HG03442 (cell line): ENCODE measurements at regions not wholly inside any gene's neighbourhood (a gene's known extent, or its start where the extent isn't known, plus 50 kb on each side); places are given as distances from the start of the nearest gene placed in this dataset.

ENCODE experiments used
- ATAC-seq: cut with Tn5 transposase; IDR thresholded peaks from one replicate; pipeline ENCODE4 v1.9.1; 2021; ENCODE audit warnings: mild to moderate bottlenecking, moderate library complexity; ENCODE audit not compliant: unreplicated experiment

GRCh38 chr7:125678771-125679170 lies 749.1 kb upstream of the POT1 start:
- no peak for ATAC-seq

DNA sequence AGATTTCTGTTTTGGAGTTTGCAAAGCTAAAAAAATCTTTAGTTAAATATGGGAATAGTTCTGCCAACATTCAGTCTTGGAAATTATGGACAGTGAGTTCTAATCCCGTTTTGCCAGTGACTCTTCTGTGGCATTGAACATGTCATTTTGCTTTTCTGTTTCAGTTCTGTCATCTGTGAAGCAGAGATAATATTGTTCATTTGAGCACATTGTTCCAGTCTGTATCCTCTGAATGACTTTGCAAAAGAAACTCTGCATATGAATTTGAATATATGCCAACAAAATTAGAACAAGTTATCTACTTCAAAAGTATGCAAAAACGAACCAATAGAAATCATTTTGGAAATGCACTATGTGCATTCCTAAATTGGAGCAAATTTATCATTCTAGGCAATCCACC lies 746.0 kb upstream of the POT1 start:
- no peak for ATAC-seq

DNA sequence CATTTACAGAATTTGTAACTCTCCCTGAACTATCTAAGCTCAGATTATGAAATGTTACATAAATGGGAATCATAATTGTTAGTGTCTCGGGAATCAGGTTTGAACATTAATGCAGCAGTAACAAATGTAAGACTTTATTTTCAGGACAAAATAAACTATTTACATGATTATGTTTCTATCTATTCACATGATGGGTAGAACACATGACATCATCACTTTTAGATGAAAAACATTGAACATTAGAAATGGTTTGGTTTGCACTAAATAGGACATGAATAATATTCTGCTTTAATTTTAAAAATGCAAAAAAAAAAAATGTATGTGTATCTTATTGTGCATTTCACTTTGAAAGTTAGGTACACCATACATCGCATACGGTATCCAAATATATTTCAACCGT lies 745.5 kb upstream of the POT1 start:
- no peak for ATAC-seq

DNA sequence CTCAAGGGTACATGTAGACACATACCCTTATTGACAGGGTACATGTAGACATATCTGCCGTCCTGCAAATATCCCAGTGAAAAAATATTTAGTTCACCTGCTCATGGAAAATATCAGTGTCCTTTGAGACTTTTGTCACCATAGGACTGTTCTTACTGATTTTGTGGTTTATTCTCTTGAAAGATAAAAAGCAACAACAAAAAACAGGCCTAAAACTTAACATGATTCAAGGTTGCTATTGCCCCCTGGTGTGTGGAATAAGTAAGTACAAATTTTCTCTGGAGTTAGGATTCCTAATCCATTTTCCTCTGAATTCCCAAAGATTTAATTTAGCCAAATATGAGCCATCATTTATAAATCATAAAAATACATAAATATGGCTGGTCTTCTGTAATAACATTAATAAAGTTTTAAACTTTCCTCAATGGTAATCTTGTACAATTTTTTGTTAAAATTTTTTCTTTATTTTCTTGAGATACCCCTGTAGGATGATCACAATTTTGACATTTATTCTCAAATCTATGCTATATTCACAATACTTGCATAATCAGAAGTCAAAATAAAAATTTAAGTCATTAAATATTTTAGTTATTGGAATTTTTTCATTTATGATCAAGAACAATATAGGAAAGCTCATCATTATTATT lies 741.4 kb upstream of the POT1 start:
- ATAC-seq, result no peak

- peak; percentile 57 for ATAC-seq
These were observed 738.8 kb upstream of the POT1 start for GRCh38 chr7:125668321-125668993.

DNA sequence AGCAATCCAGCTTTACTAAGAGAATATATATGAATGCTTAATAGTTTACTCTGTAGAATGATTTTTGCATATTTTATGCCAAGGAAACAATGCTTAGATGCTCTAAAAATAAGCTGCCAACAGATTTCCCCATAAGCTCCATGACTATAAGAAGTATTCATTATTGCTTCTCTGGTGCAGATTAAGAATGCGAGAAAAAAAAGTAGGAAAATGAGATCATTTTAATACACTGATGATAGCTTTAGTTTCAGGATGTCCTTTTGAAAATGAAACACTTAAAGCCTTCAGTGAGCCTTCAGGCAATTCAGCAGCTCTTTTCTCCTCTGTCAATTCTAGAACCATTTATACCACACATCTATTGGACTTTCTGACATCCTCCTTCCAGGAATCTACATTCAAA lies 735.0 kb upstream of the POT1 start:
- no peak for ATAC-seq

- no peak for ATAC-seq
These were observed 734.3 kb upstream of the POT1 start for GRCh38 chr7:125663961-125664360.

GRCh38 chr7:125661677-125662076 lies 732.1 kb upstream of the POT1 start:
- no peak for ATAC-seq

DNA sequence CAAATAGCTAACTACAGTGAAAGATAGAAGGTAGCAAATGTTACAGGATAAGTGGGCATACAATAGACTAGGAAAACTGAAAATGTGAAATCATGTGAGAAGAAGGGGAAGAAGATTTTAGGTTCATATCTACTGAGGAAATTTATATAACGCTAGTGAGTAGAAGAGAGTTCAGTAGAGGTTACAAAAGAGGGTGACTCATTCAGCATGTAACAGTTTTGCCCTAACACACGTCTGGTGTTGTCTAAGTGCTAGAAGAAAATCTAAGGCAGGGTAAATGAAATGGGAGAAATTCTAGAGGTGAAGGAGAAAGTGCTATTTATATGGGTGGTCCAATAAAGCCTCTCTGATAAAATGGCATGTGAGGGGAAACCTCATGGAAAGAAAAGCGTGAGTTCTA lies 731.4 kb upstream of the POT1 start:
- ATAC-seq, result no peak

- no peak for ATAC-seq
These were observed 724.5 kb upstream of the POT1 start for GRCh38 chr7:125654076-125654475.

- ATAC-seq, result no peak
These were observed 722.4 kb upstream of the POT1 start for GRCh38 chr7:125651823-125652528.

GRCh38 chr7:125648543-125648942 lies 718.9 kb upstream of the POT1 start:
- no peak for ATAC-seq

DNA sequence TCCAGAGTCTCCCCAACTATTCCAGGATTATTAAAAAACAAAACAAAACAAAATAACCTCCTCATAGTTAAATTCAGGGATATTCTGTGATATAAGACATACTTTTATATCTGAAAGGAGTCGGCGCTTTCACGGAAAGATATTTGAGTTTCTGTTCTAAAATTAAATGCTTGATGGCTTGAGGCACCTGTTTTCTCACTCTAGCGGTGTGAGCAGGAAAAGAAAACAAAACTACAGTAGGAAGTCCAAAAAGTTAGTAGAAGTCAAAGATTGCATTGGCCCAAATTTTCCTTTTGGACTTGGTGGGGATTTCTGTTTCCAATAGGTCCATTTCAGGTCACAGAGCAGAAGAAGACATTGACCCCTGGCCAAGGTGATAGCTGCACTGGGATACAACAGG lies 716.1 kb upstream of the POT1 start:
- no peak for ATAC-seq

- ATAC-seq, result no peak
These were observed 714.5 kb upstream of the POT1 start for GRCh38 chr7:125644109-125644508.

- no peak for ATAC-seq
These were observed 713.7 kb upstream of the POT1 start for GRCh38 chr7:125643302-125643701.

- no peak for ATAC-seq
These were observed 712.3 kb upstream of the POT1 start for GRCh38 chr7:125641884-125642283.

- no peak for ATAC-seq
These were observed 706.8 kb upstream of the POT1 start for GRCh38 chr7:125636320-125636962.

GRCh38 chr7:125618516-125618915 lies 688.9 kb upstream of the POT1 start:
- ATAC-seq, result no peak

GRCh38 chr7:125611582-125611981 lies 682.0 kb upstream of the POT1 start:
- no peak for ATAC-seq

DNA sequence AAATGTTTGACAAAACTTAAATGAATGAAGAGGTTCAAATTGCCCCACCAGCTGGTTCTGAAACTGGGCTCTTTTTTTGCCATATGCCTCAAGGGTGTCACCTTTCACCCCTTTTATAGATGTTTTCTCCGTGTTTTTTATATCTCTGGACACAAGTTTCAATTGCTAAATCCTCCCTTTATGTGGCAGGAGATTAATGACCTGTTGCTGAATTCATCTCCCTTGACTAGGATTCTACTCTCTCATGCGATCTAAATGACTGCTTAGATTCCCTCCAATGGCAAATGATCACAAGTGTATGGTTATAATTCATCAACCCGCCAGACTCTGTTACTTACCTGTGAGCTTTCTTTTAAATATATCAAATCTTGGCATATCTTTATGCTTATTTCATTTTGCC lies 677.0 kb upstream of the POT1 start:
- ATAC-seq, result no peak

DNA sequence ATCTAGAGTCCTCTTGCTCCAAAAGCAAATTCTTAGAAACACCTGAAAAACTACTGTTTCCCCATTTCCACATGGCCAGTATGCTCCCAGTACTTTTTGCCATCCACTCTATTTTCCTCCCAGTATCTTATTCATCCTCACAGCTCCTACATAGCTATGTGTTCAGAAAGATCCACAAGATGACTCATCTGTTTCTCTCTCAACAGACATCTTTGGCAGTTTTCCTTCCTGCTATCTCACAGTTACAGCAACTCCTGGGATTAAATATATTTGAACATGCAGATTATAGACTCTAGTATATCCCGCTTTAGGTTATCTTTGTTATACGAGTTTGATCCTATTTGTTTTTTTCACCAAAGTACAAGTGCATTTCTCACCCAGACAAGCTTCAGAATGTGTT lies 675.6 kb upstream of the POT1 start:
- no peak for ATAC-seq

DNA sequence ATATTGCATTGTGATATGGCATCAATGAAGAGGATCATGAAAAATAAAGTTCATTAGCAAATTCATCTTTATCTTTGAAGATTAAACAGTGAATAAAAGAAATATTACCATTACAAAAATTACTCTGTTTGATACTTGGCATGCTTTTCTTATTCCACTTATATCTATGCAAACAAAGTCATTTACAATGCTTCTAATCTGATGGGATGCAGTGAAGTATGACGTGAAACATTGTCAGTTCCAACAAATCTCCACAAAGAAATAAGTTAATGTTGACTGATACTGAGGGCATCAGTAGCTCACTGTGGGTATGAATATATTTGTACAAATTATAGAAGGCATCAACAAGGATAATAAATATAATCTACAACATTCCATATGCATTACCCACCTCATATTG lies 672.8 kb upstream of the POT1 start:
- ATAC-seq, result no peak
